HG03045 (cell line): ENCODE measurements at regions not wholly inside any gene's neighbourhood (a gene's known extent, or its start where the extent isn't known, plus 50 kb on each side); places are given as distances from the start of the nearest gene placed in this dataset.
"Not testable (repeated sequence)": the region's sequence is repeated elsewhere in the genome, so short reads cannot be mapped to it uniquely, and the experiment has no call there.

Experiments used
- ATAC-seq: cut with Tn5 transposase; IDR thresholded peaks from one replicate; pipeline ENCODE4 v1.9.1; 2021; ENCODE audit warnings: mild to moderate bottlenecking, moderate library complexity; ENCODE audit not compliant: unreplicated experiment

- ATAC-seq = no peak
Measured at GRCh38 chr3:22732641-22733040, 470.5 kb upstream of the UBE2E2 start.

GRCh38 chr3:22734207-22734606, 468.9 kb upstream of the UBE2E2 start:
- ATAC-seq = no peak

GRCh38 chr3:22734756-22735155, 468.4 kb upstream of the UBE2E2 start:
- no peak for ATAC-seq

- no peak for ATAC-seq
Measured at GRCh38 chr3:22735373-22735772, 467.8 kb upstream of the UBE2E2 start.

GRCh38 chr3:22743386-22743785, 459.7 kb upstream of the UBE2E2 start:
- not testable (repeated sequence) for ATAC-seq

- no peak for ATAC-seq
Measured at GRCh38 chr3:22745321-22745720, 457.8 kb upstream of the UBE2E2 start.

- no peak for ATAC-seq
Measured at GRCh38 chr3:22746221-22746620, 456.9 kb upstream of the UBE2E2 start.

GRCh38 chr3:22748453-22749045, 454.6 kb upstream of the UBE2E2 start:
- ATAC-seq = no peak

- no peak for ATAC-seq
Measured at GRCh38 chr3:22759636-22760310, 443.4 kb upstream of the UBE2E2 start.

- no peak for ATAC-seq
Measured at GRCh38 chr3:22765679-22766078, 437.4 kb upstream of the UBE2E2 start.

GRCh38 chr3:22777834-22778233, 425.3 kb upstream of the UBE2E2 start:
- ATAC-seq = no peak

GRCh38 chr3:22779737-22780136, 423.4 kb upstream of the UBE2E2 start:
- no peak for ATAC-seq

GRCh38 chr3:22792533-22792932, 410.6 kb upstream of the UBE2E2 start:
- ATAC-seq = no peak

- ATAC-seq = no peak
Measured at GRCh38 chr3:22795917-22796316, 407.2 kb upstream of the UBE2E2 start.

- no peak for ATAC-seq
Measured at GRCh38 chr3:22798461-22798860, 404.7 kb upstream of the UBE2E2 start.

- ATAC-seq = no peak
Measured at GRCh38 chr3:22819209-22819608, 383.9 kb upstream of the UBE2E2 start.

GRCh38 chr3:22835041-22835440, 368.1 kb upstream of the UBE2E2 start:
- no peak for ATAC-seq

- no peak for ATAC-seq
Measured at GRCh38 chr3:22836131-22836530, 367.0 kb upstream of the UBE2E2 start.

- no peak for ATAC-seq
Measured at GRCh38 chr3:22843854-22844253, 359.3 kb upstream of the UBE2E2 start.

GRCh38 chr3:22846566-22846965, 356.6 kb upstream of the UBE2E2 start:
- no peak for ATAC-seq

- ATAC-seq = not testable (repeated sequence)
Measured at GRCh38 chr3:22849583-22849982, 353.5 kb upstream of the UBE2E2 start.

GRCh38 chr3:22856811-22857210, 346.3 kb upstream of the UBE2E2 start:
- ATAC-seq = no peak

- no peak for ATAC-seq
Measured at GRCh38 chr3:22858486-22858885, 344.6 kb upstream of the UBE2E2 start.
